Skeletal muscle cell (primary cell): ENCODE measurements at regions not wholly inside any gene's neighbourhood (a gene's known extent, or its start where the extent isn't known, plus 50 kb on each side); places are given as distances from the start of the nearest gene placed in this dataset.

Experiments used
- DNase-seq: peaks from one replicate; pipeline ENCODE4 v3.0.0-alpha.2; 2010; ENCODE audit warnings: low read depth
- H3K4me3 ChIP-seq: 2 replicates; pipeline ENCODE4 v1.5.1; 2011; ENCODE audit warnings: low read depth, mild to moderate bottlenecking, control low read depth, low read length, moderate library complexity

GRCh38 chr4:57424232-57424897, 314.2 kb upstream of the IGFBP7 start:
- no peak overlapping the region for H3K4me3 ChIP-seq
- peak; percentile 85 for DNase-seq

- DNase-seq = no peak
- H3K4me3 ChIP-seq = no peak overlapping the region
Measured at GRCh38 chr4:57418133-57418532, 307.9 kb upstream of the IGFBP7 start.

- H3K4me3 ChIP-seq = no peak overlapping the region
- DNase-seq = no peak
Measured at GRCh38 chr4:57412259-57413054, 302.3 kb upstream of the IGFBP7 start.

GRCh38 chr4:57410331-57411052, 300.3 kb upstream of the IGFBP7 start:
- H3K4me3 ChIP-seq = no peak overlapping the region
- DNase-seq = peak; percentile 47

- no peak for DNase-seq
- no peak overlapping the region for H3K4me3 ChIP-seq
Measured at GRCh38 chr4:57405359-57405758, 295.2 kb upstream of the IGFBP7 start.

GRCh38 chr4:57404483-57404882, 294.3 kb upstream of the IGFBP7 start:
- no peak overlapping the region for H3K4me3 ChIP-seq
- DNase-seq = no peak

- DNase-seq = no peak
- no peak overlapping the region for H3K4me3 ChIP-seq
Measured at GRCh38 chr4:57403591-57403990, 293.4 kb upstream of the IGFBP7 start.

GRCh38 chr4:57401586-57401985, 291.4 kb upstream of the IGFBP7 start:
- no peak for DNase-seq
- H3K4me3 ChIP-seq = no peak overlapping the region

GRCh38 chr4:57378766-57379165, 268.6 kb upstream of the IGFBP7 start:
- DNase-seq = no peak
- H3K4me3 ChIP-seq = no peak overlapping the region

GRCh38 chr4:57374866-57375595, 264.8 kb upstream of the IGFBP7 start:
- peak; percentile 43 for DNase-seq
- H3K4me3 ChIP-seq = no peak overlapping the region

GRCh38 chr4:57373991-57374390, 263.8 kb upstream of the IGFBP7 start:
- H3K4me3 ChIP-seq = no peak overlapping the region
- DNase-seq = peak; percentile 19

- no peak for DNase-seq
- H3K4me3 ChIP-seq = no peak overlapping the region
Measured at GRCh38 chr4:57371671-57372070, 261.5 kb upstream of the IGFBP7 start.

- no peak for DNase-seq
- H3K4me3 ChIP-seq = no peak overlapping the region
Measured at GRCh38 chr4:57370691-57371090, 260.5 kb upstream of the IGFBP7 start.

GRCh38 chr4:57369446-57369845, 259.3 kb upstream of the IGFBP7 start:
- H3K4me3 ChIP-seq = no peak overlapping the region
- DNase-seq = peak; percentile 39

- no peak for DNase-seq
- H3K4me3 ChIP-seq = no peak overlapping the region
Measured at GRCh38 chr4:57364255-57364654, 254.1 kb upstream of the IGFBP7 start.

- DNase-seq = no peak
- H3K4me3 ChIP-seq = no peak overlapping the region
Measured at GRCh38 chr4:57363346-57363745, 253.2 kb upstream of the IGFBP7 start.

- H3K4me3 ChIP-seq = no peak overlapping the region
- no peak for DNase-seq
Measured at GRCh38 chr4:57360681-57361080, 250.5 kb upstream of the IGFBP7 start.

GRCh38 chr4:57355101-57355665, 245.0 kb upstream of the IGFBP7 start:
- no peak for DNase-seq
- H3K4me3 ChIP-seq = no peak overlapping the region

- H3K4me3 ChIP-seq = no peak overlapping the region
- no peak for DNase-seq
Measured at GRCh38 chr4:57351731-57352130, 241.5 kb upstream of the IGFBP7 start.
